Nephron (organoid): ENCODE measurements at regions not wholly inside any gene's neighbourhood (a gene's known extent, or its start where the extent isn't known, plus 50 kb on each side); places are given as distances from the start of the nearest gene placed in this dataset.

ENCODE experiments used
- H3K27ac Mint-ChIP-seq, 3 experiments: 2 replicates each; pipeline ENCODE4 v1.8.0; 2020; ENCODE audit warnings: mixed read lengths in 3 of 3, mild to moderate bottlenecking in 2 of 3, moderate library complexity in 1 of 3
- H3K27me3 Mint-ChIP-seq: 2 replicates; pipeline ENCODE4 v1.8.0; 2021; ENCODE audit warnings: low read depth, mild to moderate bottlenecking, moderate library complexity, mixed read lengths
- H3K36me3 Mint-ChIP-seq: 2 replicates; pipeline ENCODE4 v1.8.0; 2020; ENCODE audit warnings: low read depth, mixed read lengths
- H3K4me1 Mint-ChIP-seq: 2 replicates; pipeline ENCODE4 v1.8.0; 2020; ENCODE audit warnings: mixed read lengths
- H3K4me3 Mint-ChIP-seq, 3 experiments: 2 replicates each; pipeline ENCODE4 v1.8.0; 2020; ENCODE audit warnings: mild to moderate bottlenecking in 3 of 3, mixed read lengths in 3 of 3, moderate library complexity in 2 of 3
- H3K9me3 Mint-ChIP-seq: 2 replicates; pipeline ENCODE4 v1.8.0; 2020; ENCODE audit warnings: mixed read lengths
- TF ChIP-seq, protein P1 (sequence below), 3 experiments: fragments of 200-600 bp; sonication (generic); IDR thresholded peaks; one replicate each; pipeline ENCODE4 v1.5.0; 2021; ENCODE audit warnings: antibody characterized with exemption in 3 of 3; ENCODE audit not compliant: unreplicated experiment in 3 of 3

DNA sequence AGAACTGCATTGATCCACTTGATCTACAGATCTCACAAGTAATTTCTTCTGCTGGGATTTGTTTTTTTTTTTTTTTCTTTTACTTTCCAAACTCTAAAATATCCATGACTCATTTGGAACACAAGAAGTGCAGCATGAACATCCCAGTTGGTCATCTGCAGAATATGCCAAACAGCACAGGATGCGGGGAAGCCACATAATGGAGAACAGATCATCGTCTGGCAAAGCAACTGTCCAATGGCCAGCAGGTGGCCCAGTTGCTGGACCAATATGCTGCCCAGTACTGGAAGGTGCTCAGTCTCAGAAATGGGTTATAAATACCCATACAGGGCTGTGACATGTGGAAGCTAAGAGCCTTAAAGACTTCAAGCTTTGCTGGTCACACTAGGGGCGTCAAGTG, 221.3 kb upstream of the TAS2R1 start:
- peaks cover 3% of the 10 kb centered on the region for H3K27me3 Mint-ChIP-seq
- no peaks in the 10 kb centered on the region for H3K36me3 Mint-ChIP-seq
- no peak overlapping the region for H3K27ac Mint-ChIP-seq
- no peak overlapping the region for H3K4me3 Mint-ChIP-seq
- no peaks in the 10 kb centered on the region for H3K4me1 Mint-ChIP-seq
- TF ChIP-seq, protein P1, sequence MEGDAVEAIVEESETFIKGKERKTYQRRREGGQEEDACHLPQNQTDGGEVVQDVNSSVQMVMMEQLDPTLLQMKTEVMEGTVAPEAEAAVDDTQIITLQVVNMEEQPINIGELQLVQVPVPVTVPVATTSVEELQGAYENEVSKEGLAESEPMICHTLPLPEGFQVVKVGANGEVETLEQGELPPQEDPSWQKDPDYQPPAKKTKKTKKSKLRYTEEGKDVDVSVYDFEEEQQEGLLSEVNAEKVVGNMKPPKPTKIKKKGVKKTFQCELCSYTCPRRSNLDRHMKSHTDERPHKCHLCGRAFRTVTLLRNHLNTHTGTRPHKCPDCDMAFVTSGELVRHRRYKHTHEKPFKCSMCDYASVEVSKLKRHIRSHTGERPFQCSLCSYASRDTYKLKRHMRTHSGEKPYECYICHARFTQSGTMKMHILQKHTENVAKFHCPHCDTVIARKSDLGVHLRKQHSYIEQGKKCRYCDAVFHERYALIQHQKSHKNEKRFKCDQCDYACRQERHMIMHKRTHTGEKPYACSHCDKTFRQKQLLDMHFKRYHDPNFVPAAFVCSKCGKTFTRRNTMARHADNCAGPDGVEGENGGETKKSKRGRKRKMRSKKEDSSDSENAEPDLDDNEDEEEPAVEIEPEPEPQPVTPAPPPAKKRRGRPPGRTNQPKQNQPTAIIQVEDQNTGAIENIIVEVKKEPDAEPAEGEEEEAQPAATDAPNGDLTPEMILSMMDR (IDR thresholded peaks at IDR 0.05; ENCODE audit: unreplicated experiment in 3 of 3) = no peak
- no peaks in the 10 kb centered on the region for H3K9me3 Mint-ChIP-seq

DNA sequence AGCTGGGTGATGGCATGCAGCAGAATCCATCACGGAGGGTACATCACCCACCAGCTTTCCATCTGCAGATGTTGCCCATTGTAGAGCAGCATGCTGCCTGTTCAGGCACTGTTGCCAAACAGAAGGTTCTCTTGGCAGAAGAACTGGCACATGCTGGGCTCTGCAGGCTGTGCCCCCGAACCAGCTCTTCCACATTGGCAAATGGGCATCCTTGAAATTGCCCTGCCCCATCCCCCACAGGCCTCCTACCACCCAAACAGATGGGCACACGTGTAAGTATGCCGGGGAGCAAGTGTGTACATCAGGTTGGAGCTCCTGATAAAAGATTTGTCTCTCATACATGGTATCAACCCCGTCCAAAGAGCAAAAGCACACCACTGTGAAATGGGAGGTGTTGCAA, 220.3 kb upstream of the TAS2R1 start:
- Mint-ChIP-seq H3K9me3 (no peaks in the 10 kb centered on the region), H3K36me3 (no peaks in the 10 kb centered on the region), H3K27ac (no peak overlapping the region), H3K27me3 (peaks cover 3% of the 10 kb centered on the region), H3K4me3 (no peak overlapping the region), H3K4me1 (no peaks in the 10 kb centered on the region)
- TF ChIP-seq, protein P1 (IDR thresholded peaks at IDR 0.05; ENCODE audit: unreplicated experiment in 3 of 3) = no peak

DNA sequence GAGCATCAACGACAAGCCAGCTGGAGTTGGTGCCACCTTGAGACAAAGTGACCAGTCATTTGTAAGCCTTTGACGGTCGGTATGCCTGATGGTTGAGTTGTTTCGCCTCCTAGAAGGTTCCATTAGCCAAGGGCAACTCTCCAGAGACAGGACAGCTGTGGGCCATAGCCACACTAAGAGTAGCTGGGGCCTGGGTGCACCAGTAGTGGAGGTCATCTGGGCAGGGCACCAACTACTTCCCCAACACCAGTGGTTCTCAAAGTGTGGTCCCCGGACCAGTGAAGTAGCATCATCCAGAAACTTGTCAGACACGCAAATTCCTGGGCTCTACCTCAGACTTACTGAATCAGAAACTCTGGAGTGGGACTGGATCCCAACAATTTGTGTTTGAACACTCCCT, 217.5 kb upstream of the TAS2R1 start:
- Mint-ChIP-seq H3K9me3 (peaks cover 5% of the 10 kb centered on the region), H3K4me3 (no peak overlapping the region), H3K27me3 (peaks cover 3% of the 10 kb centered on the region), H3K27ac (no peak overlapping the region), H3K36me3 (no peaks in the 10 kb centered on the region), H3K4me1 (no peaks in the 10 kb centered on the region)
- TF ChIP-seq, protein P1 (IDR thresholded peaks at IDR 0.05; ENCODE audit: unreplicated experiment in 3 of 3) = no peak

DNA sequence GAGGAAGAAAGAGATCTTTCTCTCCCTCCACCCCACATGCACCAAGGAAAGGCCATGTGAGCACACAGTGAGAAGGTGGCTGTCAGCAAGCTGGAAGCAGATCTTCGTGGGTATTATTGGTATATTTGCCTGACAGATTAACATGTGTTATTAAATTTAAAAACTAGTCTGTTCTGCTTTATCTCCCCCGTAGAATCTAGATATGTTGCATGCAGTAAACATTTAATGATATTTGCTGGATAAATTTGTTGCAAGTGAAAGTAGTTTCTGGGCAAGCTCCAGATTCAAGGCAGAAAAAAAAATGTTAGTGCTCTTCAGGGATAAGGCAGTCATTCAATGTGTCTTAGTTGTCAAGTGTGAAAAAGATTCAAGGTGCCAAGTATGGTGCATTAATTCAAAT, 215.0 kb upstream of the TAS2R1 start:
- H3K4me1 Mint-ChIP-seq = no peaks in the 10 kb centered on the region
- no peak overlapping the region for H3K27ac Mint-ChIP-seq
- H3K4me3 Mint-ChIP-seq = no peak overlapping the region
- no peaks in the 10 kb centered on the region for H3K36me3 Mint-ChIP-seq
- peaks cover 17% of the 10 kb centered on the region for H3K9me3 Mint-ChIP-seq
- TF ChIP-seq, protein P1 (IDR thresholded peaks at IDR 0.05; ENCODE audit: unreplicated experiment in 3 of 3) = no peak
- peaks cover 6% of the 10 kb centered on the region for H3K27me3 Mint-ChIP-seq

DNA sequence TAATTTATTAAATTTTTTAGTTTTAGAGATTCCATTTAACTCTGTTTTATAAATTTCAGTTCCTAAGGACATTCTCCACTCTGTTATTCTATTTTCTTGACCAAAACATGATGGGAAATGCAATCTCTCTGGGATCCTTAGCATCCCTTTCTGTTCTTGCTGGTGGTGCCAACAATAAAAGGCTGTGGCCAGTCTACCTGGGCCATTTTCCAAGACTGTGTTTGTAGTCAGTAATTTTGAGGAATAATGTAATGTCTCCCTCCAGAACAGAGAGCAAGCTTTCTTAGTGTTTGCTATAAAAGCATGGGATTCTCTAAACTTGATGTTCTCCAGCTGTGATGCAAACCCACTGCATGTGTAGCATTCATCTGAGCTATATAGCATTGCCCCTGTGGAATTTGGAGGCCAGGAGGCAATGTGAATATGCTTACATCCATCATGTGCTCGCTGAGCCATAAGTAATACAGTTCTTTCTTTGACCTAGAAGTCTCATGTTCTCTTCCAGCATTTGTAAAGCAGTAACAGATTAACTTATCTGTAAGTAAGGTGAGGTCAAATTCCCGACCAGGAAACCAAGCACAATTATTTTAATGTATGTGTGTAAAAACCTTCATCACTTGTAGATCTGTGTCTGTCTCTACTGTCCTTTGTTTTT, 211.5 kb upstream of the TAS2R1 start:
- TF ChIP-seq, protein P1 (IDR thresholded peaks at IDR 0.05; ENCODE audit: unreplicated experiment in 3 of 3) = no peak
- Mint-ChIP-seq H3K36me3 (no peaks in the 10 kb centered on the region), H3K4me1 (peaks cover 16% of the 10 kb centered on the region), H3K4me3 (no peak overlapping the region), H3K27ac (no peak overlapping the region), H3K9me3 (peaks cover 21% of the 10 kb centered on the region), H3K27me3 (peaks cover 3% of the 10 kb centered on the region)

DNA sequence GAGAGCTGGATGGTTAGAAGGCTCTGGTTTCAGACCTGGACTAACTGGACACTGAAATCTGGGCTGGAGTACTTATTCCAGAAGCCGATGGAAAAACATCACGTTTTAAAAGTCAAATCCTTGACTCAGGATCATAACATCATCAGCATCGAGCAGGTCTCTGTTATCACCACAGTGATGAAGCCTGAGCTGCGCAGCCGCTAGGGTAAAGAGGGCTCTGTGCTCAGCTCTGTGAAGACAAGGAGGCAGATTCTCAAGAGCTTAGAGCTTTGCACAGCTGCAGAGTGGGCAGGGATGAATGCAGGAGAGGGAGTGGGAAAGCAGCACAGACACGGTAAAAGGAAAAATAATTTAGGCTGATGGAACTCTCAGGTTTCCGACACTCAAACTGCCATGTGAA, 208.8 kb upstream of the TAS2R1 start:
- H3K27ac Mint-ChIP-seq = peak overlapping the region in 1 of 3 experiments; percentile 6
- H3K4me1 Mint-ChIP-seq = peaks cover 23% of the 10 kb centered on the region
- peaks cover 8% of the 10 kb centered on the region for H3K27me3 Mint-ChIP-seq
- H3K9me3 Mint-ChIP-seq = peaks cover 21% of the 10 kb centered on the region
- TF ChIP-seq, protein P1 (IDR thresholded peaks at IDR 0.05; ENCODE audit: unreplicated experiment in 3 of 3) = no peak
- H3K4me3 Mint-ChIP-seq = no peak overlapping the region
- H3K36me3 Mint-ChIP-seq = no peaks in the 10 kb centered on the region
